Natural killer cell (primary cell): ENCODE measurements at regions not wholly inside any gene's neighbourhood (a gene's known extent, or its start where the extent isn't known, plus 50 kb on each side); places are given as distances from the start of the nearest gene placed in this dataset.

ENCODE experiments used
- ATAC-seq, 3 donors: fragments of 150-1000 bp in 2 of 3; fragments of 200-7000 bp in 1 of 3; cut with Tn5 transposase; 1 replicate in 1 of 3; 2 replicates in 2 of 3; pipeline ENCODE4 v1.10.0; 2021; ENCODE audit warnings: mild to moderate bottlenecking in 2 of 3, moderate library complexity in 2 of 3
- DNase-seq, 2 donors: peaks; one replicate each; pipeline versions ENCODE4 v3.0.0 to v3.0.0-alpha.2; 2013 to 2021; ENCODE audit warnings: mixed read lengths in 1 of 2
- H3K27ac ChIP-seq: one replicate; pipeline ENCODE4 v1.5.1; 2013; ENCODE audit warnings: mild to moderate bottlenecking, low read length
- H3K27me3 ChIP-seq: one replicate; pipeline ENCODE4 v1.6.1; 2013; ENCODE audit warnings: low read length; ENCODE audit not compliant: control insufficient read depth, insufficient read depth
- H3K36me3 ChIP-seq: one replicate; pipeline ENCODE4 v1.6.1; 2013; ENCODE audit warnings: low read length; ENCODE audit not compliant: control insufficient read depth, insufficient read depth
- H3K4me1 ChIP-seq: one replicate; pipeline ENCODE4 v1.6.1; 2013; ENCODE audit warnings: low read length; ENCODE audit not compliant: control insufficient read depth, insufficient read depth
- H3K4me3 ChIP-seq: one replicate; pipeline ENCODE4 v1.5.1; 2013; ENCODE audit warnings: low read length
- H3K9me3 ChIP-seq: one replicate; pipeline ENCODE4 v1.6.1; 2013; ENCODE audit warnings: low read length; ENCODE audit not compliant: control insufficient read depth, insufficient read depth
- H3K27ac Mint-ChIP-seq, 2 donors: one replicate each; pipeline ENCODE4 v1.8.0; 2022; ENCODE audit warnings: mild to moderate bottlenecking in 2 of 2, mixed read lengths in 2 of 2, moderate library complexity in 1 of 2
- H3K27me3 Mint-ChIP-seq, 2 donors: one replicate each; pipeline ENCODE4 v1.8.0; 2022; ENCODE audit warnings: low read depth in 2 of 2, mixed read lengths in 2 of 2
- H3K36me3 Mint-ChIP-seq: one replicate; pipeline ENCODE4 v1.8.0; 2022; ENCODE audit warnings: mixed read lengths
- H3K4me1 Mint-ChIP-seq, 2 donors: one replicate each; pipeline ENCODE4 v1.8.0; 2022; ENCODE audit warnings: mixed read lengths in 2 of 2
- H3K4me3 Mint-ChIP-seq: one replicate; pipeline ENCODE4 v1.8.0; 2022; ENCODE audit warnings: mild to moderate bottlenecking, moderate library complexity, mixed read lengths
- H3K9me3 Mint-ChIP-seq, 2 donors: one replicate each; pipeline ENCODE4 v1.8.0; 2022; ENCODE audit warnings: mixed read lengths in 2 of 2
- WGBS: methylation state at CpG from one replicate; pipeline ENCODE4 v1.1.7; 2013; ENCODE audit warnings: missing lambda C conversion rate; ENCODE audit not compliant: insufficient coverage; 5-methylcytosine and 5-hydroxymethylcytosine counted together
- intact Hi-C: fragments of 100-400 bp; cut with micrococcal nuclease; formaldehyde crosslinking; loops from one replicate; pipeline ENCODE4 v1.14.2; 2022
- TF ChIP-seq, protein P1 (sequence below): fragments of 200-600 bp; IDR thresholded peaks from one replicate; pipeline ENCODE4 v1.8.0; 2022; ENCODE audit warnings: antibody characterized with exemption

DNA sequence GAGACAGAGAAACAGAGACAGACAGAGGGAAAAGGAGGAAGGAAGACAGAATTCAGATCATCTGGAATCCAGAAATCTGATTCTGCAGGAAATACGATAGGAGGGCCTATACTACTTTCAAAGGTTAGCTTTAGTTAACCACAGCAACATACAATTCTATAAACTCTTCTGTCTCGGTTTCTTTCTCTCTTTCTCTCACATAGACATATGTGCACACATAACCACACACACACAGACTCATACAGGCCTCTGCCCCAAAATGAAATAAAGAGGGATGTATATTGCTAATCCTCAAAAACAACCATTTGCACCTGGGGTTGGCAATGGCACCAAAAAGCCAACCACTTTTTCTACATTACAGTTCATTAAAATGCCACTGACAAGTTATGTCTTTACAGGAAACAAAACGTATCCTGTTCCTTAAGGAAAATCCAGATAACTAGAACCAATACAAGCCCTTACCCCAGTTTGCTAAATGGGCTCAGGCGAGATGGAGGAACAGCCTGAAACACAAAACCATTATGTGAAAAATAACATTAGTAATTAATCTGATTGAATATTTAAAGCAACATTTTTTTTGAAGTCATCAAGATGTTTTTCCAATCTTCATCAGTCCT lies 372.3 kb upstream of the CCNH start:
- Histone ChIP-seq H3K4me1 (no peaks in the 10 kb centered on the region), H3K4me3 (no peak overlapping the region), H3K9me3 (no peaks in the 10 kb centered on the region), H3K36me3 (no peaks in the 10 kb centered on the region), H3K27me3 (peaks cover 14% of the 10 kb centered on the region), H3K27ac (no peak overlapping the region)
- 73% methylated on average over 2 of the region's 4 CpGs for WGBS
- TF ChIP-seq, protein P1, sequence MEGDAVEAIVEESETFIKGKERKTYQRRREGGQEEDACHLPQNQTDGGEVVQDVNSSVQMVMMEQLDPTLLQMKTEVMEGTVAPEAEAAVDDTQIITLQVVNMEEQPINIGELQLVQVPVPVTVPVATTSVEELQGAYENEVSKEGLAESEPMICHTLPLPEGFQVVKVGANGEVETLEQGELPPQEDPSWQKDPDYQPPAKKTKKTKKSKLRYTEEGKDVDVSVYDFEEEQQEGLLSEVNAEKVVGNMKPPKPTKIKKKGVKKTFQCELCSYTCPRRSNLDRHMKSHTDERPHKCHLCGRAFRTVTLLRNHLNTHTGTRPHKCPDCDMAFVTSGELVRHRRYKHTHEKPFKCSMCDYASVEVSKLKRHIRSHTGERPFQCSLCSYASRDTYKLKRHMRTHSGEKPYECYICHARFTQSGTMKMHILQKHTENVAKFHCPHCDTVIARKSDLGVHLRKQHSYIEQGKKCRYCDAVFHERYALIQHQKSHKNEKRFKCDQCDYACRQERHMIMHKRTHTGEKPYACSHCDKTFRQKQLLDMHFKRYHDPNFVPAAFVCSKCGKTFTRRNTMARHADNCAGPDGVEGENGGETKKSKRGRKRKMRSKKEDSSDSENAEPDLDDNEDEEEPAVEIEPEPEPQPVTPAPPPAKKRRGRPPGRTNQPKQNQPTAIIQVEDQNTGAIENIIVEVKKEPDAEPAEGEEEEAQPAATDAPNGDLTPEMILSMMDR, result no peak
- DNase-seq (no peak), ATAC-seq (no peak)
- Mint-ChIP-seq H3K36me3 (no peaks in the 10 kb centered on the region), H3K4me3 (no peak overlapping the region), H3K27ac (no peak overlapping the region), H3K4me1 (no peaks in the 10 kb centered on the region), H3K27me3 (peaks cover 33 to 64% of the 10 kb centered on the region in 2 donors), H3K9me3 (no peaks in the 10 kb centered on the region)
- intact Hi-C loops, result no loop called here

DNA sequence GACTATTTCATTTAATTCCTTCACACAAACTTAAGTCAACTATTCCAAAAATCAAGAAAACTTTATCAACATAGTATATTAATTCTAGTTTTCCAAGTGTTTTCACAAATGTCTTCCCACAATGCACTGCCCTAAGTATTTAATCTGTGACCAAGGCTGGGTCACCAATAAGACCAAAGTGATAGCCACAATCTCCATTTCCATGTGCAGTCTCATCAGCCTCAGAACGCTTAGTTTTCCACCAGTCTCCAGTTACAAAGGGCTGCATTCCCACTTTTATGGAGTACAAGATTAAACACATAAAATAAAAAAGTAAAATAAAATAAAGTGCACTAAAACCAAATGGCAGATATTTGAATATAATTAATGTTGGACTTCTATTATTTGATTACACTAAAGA lies 371.6 kb upstream of the CCNH start:
- TF ChIP-seq, protein P1, result no peak
- H3K36me3 Mint-ChIP-seq, result no peaks in the 10 kb centered on the region
- DNase-seq, result no peak
- no peaks in the 10 kb centered on the region for H3K4me1 ChIP-seq
- 60% methylated on average over 1 of the region's 1 CpG for WGBS
- H3K9me3 Mint-ChIP-seq, result no peaks in the 10 kb centered on the region
- no peak overlapping the region for H3K4me3 Mint-ChIP-seq
- H3K4me1 Mint-ChIP-seq, result no peaks in the 10 kb centered on the region
- H3K27me3 ChIP-seq, result peaks cover 14% of the 10 kb centered on the region
- no peak for ATAC-seq
- no peak overlapping the region for H3K27ac ChIP-seq
- intact Hi-C loops, result no loop called here
- H3K9me3 ChIP-seq, result no peaks in the 10 kb centered on the region
- no peaks in the 10 kb centered on the region for H3K36me3 ChIP-seq
- no peak overlapping the region for H3K4me3 ChIP-seq
- H3K27ac Mint-ChIP-seq, result no peak overlapping the region
- H3K27me3 Mint-ChIP-seq, result peaks cover 33 to 64% of the 10 kb centered on the region in 2 donors

DNA sequence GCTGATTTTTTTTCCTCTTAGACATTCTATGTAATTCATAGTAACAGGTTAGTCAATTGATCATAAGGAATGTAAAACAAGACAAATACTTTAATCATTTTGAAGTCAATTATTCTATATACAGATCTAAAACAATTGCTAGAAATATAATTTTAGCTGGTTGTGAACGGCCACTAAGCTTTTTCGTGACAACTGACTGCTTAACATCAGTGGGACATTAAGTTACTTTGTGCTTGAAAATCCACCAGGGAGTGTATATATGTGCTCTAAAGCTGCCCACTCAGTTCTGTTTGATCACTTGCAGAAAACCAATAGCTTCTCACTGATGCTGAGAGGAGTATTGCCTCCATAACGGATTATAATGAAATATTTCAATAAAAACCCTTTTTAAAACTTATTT lies 370.2 kb upstream of the CCNH start:
- Histone ChIP-seq H3K27ac (no peak overlapping the region), H3K9me3 (no peaks in the 10 kb centered on the region), H3K36me3 (no peaks in the 10 kb centered on the region), H3K4me3 (no peak overlapping the region), H3K27me3 (peaks cover 15% of the 10 kb centered on the region), H3K4me1 (no peaks in the 10 kb centered on the region)
- TF ChIP-seq, protein P1, result no peak
- DNase-seq, result no peak
- H3K27ac Mint-ChIP-seq, result no peak overlapping the region
- 83% methylated on average over 2 of the region's 3 CpGs for WGBS
- no peaks in the 10 kb centered on the region for H3K9me3 Mint-ChIP-seq
- intact Hi-C loops, result no loop called here
- no peaks in the 10 kb centered on the region for H3K36me3 Mint-ChIP-seq
- H3K27me3 Mint-ChIP-seq, result peaks cover 31 to 64% of the 10 kb centered on the region in 2 donors
- no peak for ATAC-seq
- H3K4me3 Mint-ChIP-seq, result no peak overlapping the region
- no peaks in the 10 kb centered on the region for H3K4me1 Mint-ChIP-seq

DNA sequence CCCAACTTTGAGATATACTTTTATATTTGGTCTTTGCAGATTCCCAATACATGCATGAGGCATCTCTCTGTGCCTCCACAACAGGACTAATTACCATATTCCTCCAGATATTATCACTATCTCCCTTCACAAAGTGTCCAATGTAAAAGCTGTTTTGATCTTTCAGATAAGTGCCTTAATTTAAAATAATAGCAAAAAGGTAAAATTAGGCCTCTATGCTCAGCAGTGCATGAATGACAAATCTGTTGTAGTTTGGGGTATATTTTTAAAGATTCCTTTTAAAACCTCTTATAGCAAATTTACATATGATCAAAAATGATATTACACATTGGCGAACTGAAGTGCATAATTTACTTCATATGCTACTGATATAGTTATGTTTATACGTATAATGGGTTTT lies 369.2 kb upstream of the CCNH start:
- Mint-ChIP-seq H3K36me3 (no peaks in the 10 kb centered on the region), H3K9me3 (no peaks in the 10 kb centered on the region), H3K27me3 (peaks cover 29 to 73% of the 10 kb centered on the region in 2 donors), H3K4me1 (no peaks in the 10 kb centered on the region), H3K4me3 (no peak overlapping the region), H3K27ac (no peak overlapping the region)
- no peak overlapping the region for H3K27ac ChIP-seq
- H3K9me3 ChIP-seq, result no peaks in the 10 kb centered on the region
- no peak overlapping the region for H3K4me3 ChIP-seq
- intact Hi-C loops, result loop anchor here (1.0 kb wide), 2 partner anchors 898 to 909 kb away; no protein-coding TSS in a partner anchor
- WGBS, result no CpG with 5 or more reads among the region's 2 CpGs
- peaks cover 20% of the 10 kb centered on the region for H3K27me3 ChIP-seq
- TF ChIP-seq, protein P1, result no peak
- H3K4me1 ChIP-seq, result no peaks in the 10 kb centered on the region
- DNase-seq (no peak), ATAC-seq (no peak)
- H3K36me3 ChIP-seq, result no peaks in the 10 kb centered on the region
